NT2/D1 (cell line): ENCODE measurements at regions not wholly inside any gene's neighbourhood (a gene's known extent, or its start where the extent isn't known, plus 50 kb on each side); places are given as distances from the start of the nearest gene placed in this dataset.

Experiments
- SUZ12 ChIP-seq: IDR thresholded peaks from 2 replicates; pipeline ENCODE4 v1.6.1; 2011; ENCODE audit not compliant: insufficient read length, insufficient read depth; ENCODE audit errors: extremely low read depth
- YY1 ChIP-seq: IDR thresholded peaks from 2 replicates; pipeline ENCODE4 v1.6.1; 2011; ENCODE audit not compliant: insufficient read length, insufficient read depth
- ZNF274 ChIP-seq: IDR thresholded peaks from 2 replicates; pipeline ENCODE4 v1.6.1; 2011; ENCODE audit warnings: mild to moderate bottlenecking, low read depth, low read length

DNA sequence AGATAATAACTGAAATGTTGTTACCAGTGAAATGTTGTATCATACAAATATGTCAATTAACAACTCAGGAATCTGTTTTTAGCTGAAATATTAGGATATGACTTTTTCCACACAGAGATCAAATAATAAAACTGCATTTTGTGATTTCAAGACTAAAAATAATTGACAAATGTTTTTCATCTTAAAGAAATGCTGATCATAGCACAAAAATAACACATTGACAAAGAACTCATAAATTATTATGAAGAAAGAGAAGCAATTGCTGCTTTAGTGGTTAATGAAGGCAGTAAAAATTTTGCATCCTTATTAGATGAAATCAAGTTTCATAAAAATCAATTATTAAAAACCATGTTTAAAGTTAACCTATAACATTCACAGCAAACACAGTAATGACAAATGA is 1417.3 kb downstream of the OLFM4 start:
- no peak for TF ChIP-seq ZNF274
- TF ChIP-seq YY1: no peak
- TF ChIP-seq SUZ12: no peak
